Calu3 (cell line): ENCODE measurements at regions not wholly inside any gene's neighbourhood (a gene's known extent, or its start where the extent isn't known, plus 50 kb on each side); places are given as distances from the start of the nearest gene placed in this dataset.

Source experiments
- BruUV-seq: library from RNA; stranded (reverse); fragments of 400-500 nt; replicated peaks from 2 replicates; lab custom pipeline; 2021; lab: Mats Ljungman, UMichigan
- CTCF ChIA-PET: fragments of 300-600 bp; sonication (Branson Sonifier 250); formaldehyde crosslinking; loops from one replicate; lab custom pipeline; 2022; ENCODE audit warnings: antibody characterized with exemption; lab: Charles Lee
- DNase-seq: peaks from one replicate; pipeline ENCODE4 v3.0.0; 2022
- H3K27ac Mint-ChIP-seq: one replicate; pipeline ENCODE4 v1.8.0; 2022; ENCODE audit warnings: mixed read lengths; ENCODE audit not compliant: unreplicated experiment
- H3K27me3 Mint-ChIP-seq: one replicate; pipeline ENCODE4 v1.8.0; 2022; ENCODE audit warnings: mixed read lengths; ENCODE audit not compliant: unreplicated experiment
- H3K36me3 Mint-ChIP-seq: one replicate; pipeline ENCODE4 v1.8.0; 2022; ENCODE audit warnings: mild to moderate bottlenecking, moderate library complexity, mixed read lengths; ENCODE audit not compliant: insufficient read depth, unreplicated experiment
- H3K4me1 Mint-ChIP-seq: one replicate; pipeline ENCODE4 v1.8.0; 2022; ENCODE audit warnings: mild to moderate bottlenecking, low read depth, mixed read lengths; ENCODE audit not compliant: unreplicated experiment
- H3K4me3 Mint-ChIP-seq: one replicate; pipeline ENCODE4 v1.8.0; 2022; ENCODE audit warnings: mild to moderate bottlenecking, low read depth, moderate library complexity, mixed read lengths; ENCODE audit not compliant: unreplicated experiment
- H3K9me3 Mint-ChIP-seq: one replicate; pipeline ENCODE4 v1.8.0; 2022; ENCODE audit warnings: low read depth, mixed read lengths; ENCODE audit not compliant: unreplicated experiment
- CTCF ChIP-seq: fragments of 200-600 bp; IDR thresholded peaks from one replicate; pipeline ENCODE4 v1.8.0; 2022; ENCODE audit warnings: antibody characterized with exemption; ENCODE audit not compliant: unreplicated experiment
- intact Hi-C: fragments of 100-400 bp; cut with micrococcal nuclease; formaldehyde crosslinking; loops from one replicate; pipeline ENCODE4 v1.10.0; 2022; ENCODE audit not compliant: unreplicated experiment

- H3K27ac Mint-ChIP-seq = no peak overlapping the region
- no peaks in the 10 kb centered on the region for H3K9me3 Mint-ChIP-seq
- H3K4me1 Mint-ChIP-seq = no peaks in the 10 kb centered on the region
- H3K27me3 Mint-ChIP-seq = peaks cover 6% of the 10 kb centered on the region
- BruUV-seq = no TSS peak
- H3K4me3 Mint-ChIP-seq = no peak overlapping the region
- TF ChIP-seq CTCF = no peak
- intact Hi-C loops = no loop called here
- DNase-seq = no peak
- H3K36me3 Mint-ChIP-seq = no peaks in the 10 kb centered on the region
- CTCF ChIA-PET = no interaction called here
These were observed 102.3 kb downstream of the LINC00237 start for GRCh38 chr20:21003902-21004301.

- no peak for DNase-seq
- no TSS peak for BruUV-seq
- Mint-ChIP-seq H3K9me3 (no peaks in the 10 kb centered on the region), H3K27ac (no peak overlapping the region), H3K4me3 (no peak overlapping the region), H3K36me3 (no peaks in the 10 kb centered on the region), H3K4me1 (no peaks in the 10 kb centered on the region), H3K27me3 (peaks cover 16% of the 10 kb centered on the region)
- CTCF ChIA-PET = no interaction called here
- no peak for TF ChIP-seq CTCF
- intact Hi-C loops = no loop called here
These were observed 103.7 kb downstream of the LINC00237 start for GRCh38 chr20:21002486-21002885.

- H3K36me3 Mint-ChIP-seq = no peaks in the 10 kb centered on the region
- H3K9me3 Mint-ChIP-seq = no peaks in the 10 kb centered on the region
- no peak overlapping the region for H3K4me3 Mint-ChIP-seq
- H3K27me3 Mint-ChIP-seq = peaks cover 13% of the 10 kb centered on the region
- DNase-seq = no peak
- BruUV-seq = no TSS peak
- H3K4me1 Mint-ChIP-seq = no peaks in the 10 kb centered on the region
- intact Hi-C loops = no loop called here
- CTCF ChIA-PET = no interaction called here
- H3K27ac Mint-ChIP-seq = no peak overlapping the region
- no peak for TF ChIP-seq CTCF
These were observed 112.8 kb downstream of the LINC00237 start for GRCh38 chr20:20993372-20993771.

GRCh38 chr20:20992686-20993360, 113.3 kb downstream of the LINC00237 start:
- no peak for DNase-seq
- Mint-ChIP-seq H3K27me3 (peaks cover 12% of the 10 kb centered on the region), H3K4me1 (no peaks in the 10 kb centered on the region), H3K4me3 (no peak overlapping the region), H3K36me3 (no peaks in the 10 kb centered on the region), H3K27ac (no peak overlapping the region), H3K9me3 (no peaks in the 10 kb centered on the region)
- no TSS peak for BruUV-seq
- CTCF ChIA-PET = no interaction called here
- intact Hi-C loops = no loop called here
- TF ChIP-seq CTCF = no peak
